ENCODE measurements at regions not wholly inside any gene's neighbourhood (a gene's known extent, or its start where the extent isn't known, plus 50 kb on each side); places are given as distances from the start of the nearest gene placed in this dataset.

DNA sequence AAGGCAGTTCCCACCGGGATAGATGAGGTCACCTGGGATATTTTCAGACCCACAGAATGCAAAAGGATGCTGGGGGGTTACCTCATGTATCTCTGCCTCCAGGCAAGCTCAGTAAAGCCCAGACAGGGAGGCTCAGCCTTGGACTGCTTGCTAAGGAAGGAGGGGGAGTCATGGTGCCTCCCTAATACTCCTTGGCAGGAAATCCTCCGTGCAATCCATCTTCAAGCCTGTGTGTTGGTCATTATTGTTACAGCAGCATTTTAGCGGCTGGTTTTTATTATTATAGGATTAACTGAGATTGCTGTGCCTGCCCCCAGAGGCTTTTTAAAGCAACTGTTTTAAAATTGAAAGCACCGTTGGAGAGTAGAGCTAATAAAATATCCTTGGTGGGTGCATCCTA is 188.5 kb upstream of the UBL3 start:
- TF ChIP-seq HNF4G (IDR thresholded peaks at IDR 0.05) = no peak
- TF ChIP-seq EGR1 (IDR thresholded peaks at IDR 0.05; ENCODE audit: low read depth in 2 of 2) = no peak
- no peak for TF ChIP-seq SP1 (IDR thresholded peaks at IDR 0.05)
- no peak for TF ChIP-seq HNF4A (conservative IDR thresholded peaks at IDR 0.05)
- TF ChIP-seq TAF1 (conservative IDR thresholded peaks at IDR 0.05) = no peak
- no peak for TF ChIP-seq JUND (IDR thresholded peaks at IDR 0.05)
- Histone ChIP-seq H3K27me3 (ENCODE audit: control insufficient read depth in 4 of 4, insufficient read depth in 4 of 4, low read length in 3 of 4) (no peaks in the 10 kb centered on the region), H3K9ac (ENCODE audit: low read depth in 1 of 2, low read length in 2 of 2) (no peak overlapping the region), H3K4me3 (ENCODE audit: low read depth in 1 of 3, low read length in 3 of 3) (no peak overlapping the region), H3K9me3 (ENCODE audit: control insufficient read depth in 4 of 4, low read length in 3 of 4) (no peaks in the 10 kb centered on the region), H3K36me3 (ENCODE audit: control insufficient read depth in 4 of 4, insufficient read depth in 3 of 4, low read depth in 1 of 4, low read length in 3 of 4) (no peaks in the 10 kb centered on the region), H3K4me1 (ENCODE audit: control insufficient read depth in 4 of 4, insufficient read depth in 4 of 4, low read length in 3 of 4) (no peaks in the 10 kb centered on the region), H3K27ac (ENCODE audit: low read depth in 1 of 2, low read length in 2 of 2) (no peak overlapping the region)
- no peak for DNase-seq (ENCODE audit: low spot score)
- 49% methylated on average over 4 of the region's 4 CpGs for WGBS

DNA sequence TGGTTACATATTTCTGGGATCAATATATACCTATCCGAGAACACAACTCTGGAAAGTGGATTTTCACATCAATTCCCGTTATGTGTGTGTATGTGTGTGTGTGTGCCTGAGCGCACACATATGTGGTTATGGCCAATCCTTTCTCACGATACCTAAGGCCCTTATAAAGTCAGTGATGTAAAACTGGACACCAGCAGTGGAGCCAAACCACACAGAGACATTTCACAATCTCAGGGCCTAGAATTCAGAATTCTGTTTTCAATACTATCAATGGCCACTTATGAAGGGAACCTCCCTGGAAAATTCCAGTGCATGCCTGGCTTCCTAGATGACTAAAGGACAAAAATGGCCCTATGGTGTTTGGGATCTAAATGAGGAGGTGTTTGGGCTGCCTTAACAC is 187.3 kb upstream of the UBL3 start:
- DNase-seq (ENCODE audit: low spot score) = no peak
- H3K9ac ChIP-seq (ENCODE audit: low read depth in 1 of 2, low read length in 2 of 2) = no peak overlapping the region
- no peak overlapping the region for H3K27ac ChIP-seq (ENCODE audit: low read depth in 1 of 2, low read length in 2 of 2)
- no peaks in the 10 kb centered on the region for H3K9me3 ChIP-seq (ENCODE audit: control insufficient read depth in 4 of 4, low read length in 3 of 4)
- WGBS = 86% methylated on average over 4 of the region's 4 CpGs
- H3K36me3 ChIP-seq (ENCODE audit: control insufficient read depth in 4 of 4, insufficient read depth in 3 of 4, low read depth in 1 of 4, low read length in 3 of 4) = no peaks in the 10 kb centered on the region
- H3K27me3 ChIP-seq (ENCODE audit: control insufficient read depth in 4 of 4, insufficient read depth in 4 of 4, low read length in 3 of 4) = no peaks in the 10 kb centered on the region
- H3K4me3 ChIP-seq (ENCODE audit: low read depth in 1 of 3, low read length in 3 of 3) = no peak overlapping the region
- TF ChIP-seq FOXA2 (IDR thresholded peaks at IDR 0.05) = no peak
- H3K4me1 ChIP-seq (ENCODE audit: control insufficient read depth in 4 of 4, insufficient read depth in 4 of 4, low read length in 3 of 4) = no peaks in the 10 kb centered on the region

DNA sequence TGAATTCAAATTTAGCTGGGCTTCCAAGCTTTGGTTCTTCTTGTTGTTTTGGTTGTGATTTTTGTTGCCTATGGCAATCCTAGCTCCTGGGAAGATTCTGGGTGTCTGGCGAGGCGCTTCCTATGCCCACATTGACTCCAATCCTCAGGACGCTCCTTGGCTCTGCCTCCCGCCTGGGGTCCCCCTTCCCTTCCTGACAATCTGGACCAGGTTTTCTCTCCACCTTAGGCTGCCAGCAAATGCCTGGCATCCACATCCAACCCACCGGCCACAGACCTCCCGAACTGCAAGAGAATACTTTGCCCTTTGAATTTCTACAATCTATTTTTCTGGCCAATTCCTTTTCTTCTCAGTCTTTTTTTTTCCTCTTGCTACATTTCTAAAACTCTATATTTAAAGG is 186.9 kb upstream of the UBL3 start:
- TF ChIP-seq RXRA (IDR thresholded peaks at IDR 0.05) (no peak), JUND (IDR thresholded peaks at IDR 0.05) (no peak), RAD21 (IDR thresholded peaks at IDR 0.05) (no peak), FOXA2 (IDR thresholded peaks at IDR 0.05) (no peak), FOXA1 (IDR thresholded peaks at IDR 0.05) (no peak), EGR1 (IDR thresholded peaks at IDR 0.05; ENCODE audit: low read depth in 2 of 2) (no peak), SP1 (IDR thresholded peaks at IDR 0.05) (no peak), YY1 (IDR thresholded peaks at IDR 0.05) (no peak)
- TF ChIP-seq, protein P1, sequence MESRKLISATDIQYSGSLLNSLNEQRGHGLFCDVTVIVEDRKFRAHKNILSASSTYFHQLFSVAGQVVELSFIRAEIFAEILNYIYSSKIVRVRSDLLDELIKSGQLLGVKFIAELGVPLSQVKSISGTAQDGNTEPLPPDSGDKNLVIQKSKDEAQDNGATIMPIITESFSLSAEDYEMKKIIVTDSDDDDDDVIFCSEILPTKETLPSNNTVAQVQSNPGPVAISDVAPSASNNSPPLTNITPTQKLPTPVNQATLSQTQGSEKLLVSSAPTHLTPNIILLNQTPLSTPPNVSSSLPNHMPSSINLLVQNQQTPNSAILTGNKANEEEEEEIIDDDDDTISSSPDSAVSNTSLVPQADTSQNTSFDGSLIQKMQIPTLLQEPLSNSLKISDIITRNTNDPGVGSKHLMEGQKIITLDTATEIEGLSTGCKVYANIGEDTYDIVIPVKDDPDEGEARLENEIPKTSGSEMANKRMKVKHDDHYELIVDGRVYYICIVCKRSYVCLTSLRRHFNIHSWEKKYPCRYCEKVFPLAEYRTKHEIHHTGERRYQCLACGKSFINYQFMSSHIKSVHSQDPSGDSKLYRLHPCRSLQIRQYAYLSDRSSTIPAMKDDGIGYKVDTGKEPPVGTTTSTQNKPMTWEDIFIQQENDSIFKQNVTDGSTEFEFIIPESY (IDR thresholded peaks at IDR 0.05) = no peak
- TF ChIP-seq, protein P2, sequence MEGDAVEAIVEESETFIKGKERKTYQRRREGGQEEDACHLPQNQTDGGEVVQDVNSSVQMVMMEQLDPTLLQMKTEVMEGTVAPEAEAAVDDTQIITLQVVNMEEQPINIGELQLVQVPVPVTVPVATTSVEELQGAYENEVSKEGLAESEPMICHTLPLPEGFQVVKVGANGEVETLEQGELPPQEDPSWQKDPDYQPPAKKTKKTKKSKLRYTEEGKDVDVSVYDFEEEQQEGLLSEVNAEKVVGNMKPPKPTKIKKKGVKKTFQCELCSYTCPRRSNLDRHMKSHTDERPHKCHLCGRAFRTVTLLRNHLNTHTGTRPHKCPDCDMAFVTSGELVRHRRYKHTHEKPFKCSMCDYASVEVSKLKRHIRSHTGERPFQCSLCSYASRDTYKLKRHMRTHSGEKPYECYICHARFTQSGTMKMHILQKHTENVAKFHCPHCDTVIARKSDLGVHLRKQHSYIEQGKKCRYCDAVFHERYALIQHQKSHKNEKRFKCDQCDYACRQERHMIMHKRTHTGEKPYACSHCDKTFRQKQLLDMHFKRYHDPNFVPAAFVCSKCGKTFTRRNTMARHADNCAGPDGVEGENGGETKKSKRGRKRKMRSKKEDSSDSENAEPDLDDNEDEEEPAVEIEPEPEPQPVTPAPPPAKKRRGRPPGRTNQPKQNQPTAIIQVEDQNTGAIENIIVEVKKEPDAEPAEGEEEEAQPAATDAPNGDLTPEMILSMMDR (IDR thresholded peaks at IDR 0.05; ENCODE audit: low read depth, low read length, missing input control) = no peak
- TF ChIP-seq, protein P3, sequence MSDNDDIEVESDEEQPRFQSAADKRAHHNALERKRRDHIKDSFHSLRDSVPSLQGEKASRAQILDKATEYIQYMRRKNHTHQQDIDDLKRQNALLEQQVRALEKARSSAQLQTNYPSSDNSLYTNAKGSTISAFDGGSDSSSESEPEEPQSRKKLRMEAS (IDR thresholded peaks at IDR 0.05) = no peak
- H3K27ac ChIP-seq (ENCODE audit: low read depth in 1 of 2, low read length in 2 of 2) = no peak overlapping the region
- H3K9ac ChIP-seq (ENCODE audit: low read depth in 1 of 2, low read length in 2 of 2) = no peak overlapping the region
- H3K27me3 ChIP-seq (ENCODE audit: control insufficient read depth in 4 of 4, insufficient read depth in 4 of 4, low read length in 3 of 4) = no peaks in the 10 kb centered on the region
- no peaks in the 10 kb centered on the region for H3K36me3 ChIP-seq (ENCODE audit: control insufficient read depth in 4 of 4, insufficient read depth in 3 of 4, low read depth in 1 of 4, low read length in 3 of 4)
- H3K4me3 ChIP-seq (ENCODE audit: low read depth in 1 of 3, low read length in 3 of 3) = no peak overlapping the region
- WGBS = 77% methylated on average over 6 of the region's 6 CpGs
- no peaks in the 10 kb centered on the region for H3K4me1 ChIP-seq (ENCODE audit: control insufficient read depth in 4 of 4, insufficient read depth in 4 of 4, low read length in 3 of 4)
- no peak for DNase-seq (ENCODE audit: low spot score)
- no peaks in the 10 kb centered on the region for H3K9me3 ChIP-seq (ENCODE audit: control insufficient read depth in 4 of 4, low read length in 3 of 4)

Data from liver (tissue), 8 donors.